UCSD-AML1 (cell line): ENCODE measurements at regions not wholly inside any gene's neighbourhood (a gene's known extent, or its start where the extent isn't known, plus 50 kb on each side); places are given as distances from the start of the nearest gene placed in this dataset.
"Not testable (repeated sequence)": the region's sequence is repeated elsewhere in the genome, so short reads cannot be mapped to it uniquely, and the experiment has no call there.

ENCODE experiments used
- DNase-seq: peaks from one replicate; lab custom pipeline; 2025; ENCODE audit not compliant: unreplicated experiment; lab: John Stamatoyannopoulos, UW

DNA sequence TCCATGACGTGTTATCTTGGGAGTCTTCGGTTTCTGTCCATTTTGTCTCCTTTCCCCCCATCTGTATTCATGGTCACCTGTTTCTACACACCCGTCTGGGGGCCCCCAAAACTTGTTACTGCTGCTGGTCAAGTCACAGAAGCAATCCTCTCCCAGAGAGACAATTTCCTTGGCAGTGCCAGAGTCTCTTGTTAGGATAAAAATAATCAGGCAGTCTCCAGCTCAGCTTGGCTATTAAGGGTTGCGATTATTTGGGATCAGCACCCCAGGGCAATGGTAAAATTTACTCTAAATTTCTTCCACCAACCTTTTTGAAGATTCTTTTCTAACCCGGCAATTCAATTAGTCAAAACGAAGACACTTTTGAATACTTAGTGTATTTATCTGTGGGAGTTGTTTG lies 229.1 kb upstream of the JARID2 start:
- DNase-seq: no peak

DNA sequence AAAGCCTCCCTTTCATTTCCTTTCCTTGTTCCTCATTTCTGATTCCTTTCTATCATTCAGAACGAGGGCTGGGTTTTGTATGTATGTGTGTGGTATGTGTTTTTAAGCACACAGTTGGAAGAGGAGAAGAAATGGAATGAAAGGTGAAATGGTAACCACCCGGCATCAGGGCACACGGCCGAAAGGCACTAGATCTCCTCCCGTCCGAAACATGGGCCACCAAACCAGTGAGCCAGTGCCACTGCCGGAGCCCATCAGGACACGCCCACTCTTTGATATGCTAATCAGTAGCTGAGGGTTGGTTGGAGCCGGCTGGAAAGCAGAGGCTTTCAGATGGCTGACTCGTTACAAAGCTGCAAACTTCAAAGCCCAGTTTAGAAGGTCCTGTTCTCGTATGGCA lies 228.6 kb upstream of the JARID2 start:
- no peak for DNase-seq

DNA sequence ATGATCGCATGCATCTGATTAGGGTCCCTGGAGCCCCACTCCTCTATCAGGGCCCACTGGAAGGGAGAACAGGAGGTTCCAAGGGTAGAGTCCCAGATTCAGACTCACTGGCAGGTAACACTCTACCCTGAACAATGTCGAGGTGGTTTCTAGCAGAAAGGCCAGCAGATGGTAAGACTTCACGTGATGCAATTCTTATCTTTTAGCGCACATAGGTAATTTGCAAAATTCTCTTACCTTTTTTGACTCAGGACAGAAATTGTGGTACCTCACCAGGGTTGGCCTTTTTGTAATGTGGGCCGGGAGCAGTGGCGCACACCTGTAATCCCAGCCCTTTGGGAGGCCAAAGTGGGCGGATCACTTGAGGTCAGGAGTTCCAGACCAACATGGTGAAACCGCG lies 228.1 kb upstream of the JARID2 start:
- no peak for DNase-seq

DNA sequence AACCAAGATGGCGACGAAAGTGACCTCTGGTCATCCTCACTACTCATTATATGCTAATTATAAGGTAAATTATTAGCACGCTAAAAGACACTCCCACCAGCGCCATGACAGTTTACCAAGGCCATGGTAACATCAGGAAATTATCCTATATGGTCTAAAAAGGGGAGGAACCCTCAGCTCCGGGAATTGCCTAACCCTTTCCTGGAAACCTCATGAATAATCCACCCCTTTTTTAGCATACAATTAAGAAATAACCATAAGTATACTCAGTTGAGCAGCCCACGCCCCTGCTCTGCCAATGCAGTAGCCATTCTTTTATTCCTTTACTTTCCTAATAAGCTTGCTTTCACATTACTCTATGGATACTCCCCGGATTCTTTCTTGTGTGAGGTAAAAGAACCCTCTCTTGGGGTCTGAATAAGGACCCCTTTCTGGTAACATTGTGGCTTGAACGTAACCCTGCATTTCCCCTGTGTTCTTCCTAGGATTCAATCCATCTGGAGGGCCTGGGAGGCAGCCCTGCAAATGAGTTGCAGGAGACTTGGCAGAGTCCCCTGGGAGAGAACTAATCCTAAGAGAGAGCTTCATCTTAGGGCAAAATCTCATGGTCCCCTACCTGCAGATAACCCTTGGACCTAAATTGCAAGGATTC lies 225.6 kb upstream of the JARID2 start:
- DNase-seq: no peak

DNA sequence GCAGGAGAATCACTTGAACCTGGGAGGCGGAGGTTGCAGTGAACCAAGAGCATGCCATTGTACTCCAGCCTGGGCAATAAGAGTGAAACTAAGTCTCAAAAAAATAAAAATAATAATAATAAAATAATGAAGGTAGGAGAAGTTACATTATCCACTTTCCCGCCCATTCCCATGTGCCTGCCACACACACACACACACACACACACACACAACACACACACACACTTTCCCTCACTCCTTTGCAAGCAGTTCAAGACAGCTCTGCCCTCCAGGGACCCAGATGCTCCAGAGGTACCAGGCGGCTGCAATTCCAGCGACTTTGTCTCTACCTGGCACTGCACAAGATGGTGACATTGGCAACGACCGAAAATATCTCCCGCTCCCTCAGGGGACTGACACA lies 224.8 kb upstream of the JARID2 start:
- DNase-seq: no peak

DNA sequence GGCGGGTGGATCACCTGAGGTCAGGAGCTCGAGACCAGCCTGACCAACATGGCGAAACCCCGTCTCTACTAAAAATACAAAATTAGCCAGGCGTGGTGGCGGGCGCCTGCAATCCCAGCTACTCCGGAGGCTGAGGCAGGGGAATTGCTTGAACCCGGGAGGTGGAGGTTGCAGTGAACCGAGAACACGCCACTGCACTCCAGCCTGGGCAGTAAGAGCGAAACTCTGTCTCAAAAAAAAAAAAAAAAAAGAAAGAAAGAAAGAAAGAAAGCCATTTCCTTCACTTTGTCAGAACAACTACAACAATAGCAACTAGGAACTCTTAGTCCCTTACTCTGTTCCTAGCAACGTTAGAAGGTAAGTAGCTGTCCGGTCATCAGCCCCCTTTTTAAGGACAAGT lies 222.9 kb upstream of the JARID2 start:
- DNase-seq: not testable (repeated sequence)

DNA sequence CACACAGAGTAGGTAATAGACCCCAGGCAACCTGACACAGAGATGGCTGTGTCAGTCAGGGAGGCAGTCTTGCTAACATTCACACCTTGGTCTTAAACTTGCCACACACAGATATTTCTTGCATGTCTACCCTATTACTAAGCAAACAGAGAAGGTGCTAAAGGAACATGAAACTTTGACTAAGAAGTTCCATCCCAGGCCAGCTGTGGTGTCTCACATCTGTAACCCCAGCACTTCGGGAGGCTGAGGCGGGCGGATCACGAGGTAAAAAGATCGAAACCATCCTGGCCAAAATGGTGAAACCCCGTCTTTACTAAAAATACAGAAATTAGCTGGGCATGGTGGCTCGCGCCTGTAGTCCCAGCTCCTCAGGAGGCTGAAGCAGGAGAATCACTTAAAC lies 222.4 kb upstream of the JARID2 start:
- no peak for DNase-seq

DNA sequence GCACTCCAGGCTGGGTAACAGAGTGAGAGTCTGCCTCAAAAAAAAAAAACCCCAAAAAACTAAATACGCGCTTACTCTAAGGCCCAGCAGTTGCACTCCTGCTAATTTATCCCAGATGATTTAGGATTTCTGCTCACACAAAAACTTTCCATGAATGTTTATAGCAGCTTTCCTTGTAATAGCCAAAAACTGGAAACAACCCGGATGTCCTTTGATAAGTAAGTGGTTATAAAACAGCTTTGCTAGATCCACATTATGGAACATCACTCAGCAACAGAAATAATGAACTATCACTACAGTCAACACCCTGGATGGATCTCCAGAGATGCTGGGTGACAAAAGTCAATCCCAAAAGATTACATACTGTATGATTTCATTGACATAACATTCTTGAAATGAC lies 220.4 kb upstream of the JARID2 start:
- DNase-seq: no peak

DNA sequence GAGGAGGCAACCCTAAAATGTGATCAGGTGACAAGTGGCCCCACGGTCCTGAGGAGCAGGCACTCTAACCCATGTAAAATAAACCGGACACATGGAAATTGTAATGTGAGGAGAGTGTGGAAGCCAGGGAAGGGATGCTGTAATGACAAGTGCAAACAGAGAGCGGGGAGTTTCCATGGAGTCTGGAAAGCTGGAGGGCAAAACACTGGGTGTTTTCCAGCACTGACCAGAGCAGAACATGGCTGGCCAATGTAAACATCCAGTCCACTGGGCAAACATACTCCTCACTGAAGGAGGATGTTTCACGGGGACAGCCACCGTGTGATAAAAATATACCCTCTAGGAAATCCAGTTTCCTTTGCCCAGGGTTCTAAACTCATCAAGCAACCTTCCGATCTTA lies 219.0 kb upstream of the JARID2 start:
- DNase-seq: no peak

DNA sequence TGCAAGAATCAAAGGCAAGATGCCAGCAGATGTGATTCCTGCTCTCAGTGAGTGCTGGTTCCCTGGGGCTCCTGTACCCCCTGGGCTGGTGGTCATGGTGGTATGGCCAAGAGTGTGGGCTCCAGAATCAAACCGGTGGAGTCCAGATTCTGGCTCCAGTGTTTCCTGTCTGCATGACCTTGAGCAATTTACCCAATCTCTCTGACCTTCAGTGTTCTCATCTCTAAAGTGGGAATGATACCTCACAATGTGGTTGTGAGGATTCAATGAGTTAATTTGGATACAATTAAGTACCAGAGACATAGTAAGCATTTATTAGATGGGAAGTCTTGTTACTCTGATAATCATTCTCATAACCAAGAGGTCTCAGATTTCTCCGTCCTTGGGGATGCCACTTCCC lies 218.4 kb upstream of the JARID2 start:
- no peak for DNase-seq

DNA sequence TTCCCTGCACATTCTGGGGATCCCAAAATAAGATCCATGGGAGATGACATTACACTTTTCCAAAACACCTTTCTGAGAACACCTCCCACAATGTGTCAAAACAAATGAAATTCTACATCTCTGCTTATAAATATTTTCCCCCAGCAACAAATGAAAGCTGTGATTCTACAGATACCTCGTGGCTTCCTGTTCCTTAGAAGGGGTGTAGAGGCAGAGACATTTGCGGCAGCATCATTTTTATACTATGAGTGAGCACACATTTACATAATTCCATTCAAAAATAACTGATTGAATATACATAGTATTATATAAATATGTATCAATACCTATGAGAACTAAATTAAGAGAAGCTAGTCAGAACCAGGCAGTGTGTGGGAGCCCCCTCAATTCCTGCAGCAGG lies 213.9 kb upstream of the JARID2 start:
- no peak for DNase-seq

DNA sequence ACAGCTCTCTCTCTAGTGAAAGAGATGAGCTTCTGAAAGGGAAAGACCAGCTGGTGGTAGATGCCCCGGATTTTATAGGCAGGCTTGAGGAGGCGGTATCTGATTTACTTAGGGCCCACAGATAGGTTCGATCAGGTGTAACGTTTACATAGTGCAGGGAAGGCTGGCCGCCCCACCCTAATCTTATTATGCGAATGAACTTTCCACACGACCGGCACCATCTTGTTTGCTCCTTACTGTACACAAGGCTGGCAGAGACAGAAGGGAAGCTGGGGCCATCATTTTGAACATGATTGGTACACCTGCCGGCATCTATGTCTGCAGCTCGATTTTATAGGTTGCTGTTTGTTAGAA lies 212.0 kb upstream of the JARID2 start:
- DNase-seq: no peak

DNA sequence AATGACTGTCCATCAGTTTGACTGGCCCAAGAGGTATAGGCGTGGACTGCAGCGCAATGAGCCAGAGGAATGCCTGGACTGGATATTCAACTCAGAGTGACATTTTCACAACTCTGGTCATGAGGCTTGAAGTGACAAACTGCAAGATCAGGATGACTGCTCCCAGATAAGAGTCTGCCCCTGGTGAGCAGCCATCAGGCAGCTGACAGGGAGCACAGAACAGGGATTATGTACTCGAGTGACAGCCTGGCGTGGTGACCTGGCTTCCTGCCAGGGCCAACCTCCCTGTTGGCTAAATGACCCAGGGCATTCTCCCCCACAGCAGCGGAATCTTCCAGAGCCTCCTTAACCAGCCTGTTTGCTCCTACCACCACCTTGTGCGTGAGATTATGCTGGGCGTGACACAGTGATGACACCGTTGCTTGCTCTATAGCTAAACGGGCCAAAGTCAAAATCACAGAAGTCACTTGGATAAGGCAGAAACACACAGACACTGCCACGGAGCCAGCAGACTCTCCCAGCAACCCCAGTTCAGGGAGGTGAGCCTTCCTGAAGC lies 209.1 kb upstream of the JARID2 start:
- peak; percentile 49 for DNase-seq

DNA sequence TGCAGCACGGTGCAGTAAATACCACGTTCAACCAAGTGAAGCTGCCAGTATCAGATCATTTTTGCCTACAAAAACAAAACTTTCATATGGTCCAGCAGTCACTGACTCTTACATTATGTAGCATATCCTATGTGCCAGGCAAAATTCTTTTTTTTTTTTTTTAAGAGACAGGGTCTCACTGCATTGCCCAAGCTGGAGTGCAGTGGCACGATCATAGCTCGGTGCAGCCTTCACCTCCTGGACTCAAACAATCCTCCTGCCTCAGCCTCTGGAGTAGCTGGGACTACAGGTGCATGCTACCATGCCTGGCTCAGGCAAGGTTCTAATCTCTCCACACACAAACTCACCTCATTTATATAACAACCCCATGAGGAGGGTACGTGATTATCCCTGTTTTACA lies 208.6 kb upstream of the JARID2 start:
- no peak for DNase-seq

DNA sequence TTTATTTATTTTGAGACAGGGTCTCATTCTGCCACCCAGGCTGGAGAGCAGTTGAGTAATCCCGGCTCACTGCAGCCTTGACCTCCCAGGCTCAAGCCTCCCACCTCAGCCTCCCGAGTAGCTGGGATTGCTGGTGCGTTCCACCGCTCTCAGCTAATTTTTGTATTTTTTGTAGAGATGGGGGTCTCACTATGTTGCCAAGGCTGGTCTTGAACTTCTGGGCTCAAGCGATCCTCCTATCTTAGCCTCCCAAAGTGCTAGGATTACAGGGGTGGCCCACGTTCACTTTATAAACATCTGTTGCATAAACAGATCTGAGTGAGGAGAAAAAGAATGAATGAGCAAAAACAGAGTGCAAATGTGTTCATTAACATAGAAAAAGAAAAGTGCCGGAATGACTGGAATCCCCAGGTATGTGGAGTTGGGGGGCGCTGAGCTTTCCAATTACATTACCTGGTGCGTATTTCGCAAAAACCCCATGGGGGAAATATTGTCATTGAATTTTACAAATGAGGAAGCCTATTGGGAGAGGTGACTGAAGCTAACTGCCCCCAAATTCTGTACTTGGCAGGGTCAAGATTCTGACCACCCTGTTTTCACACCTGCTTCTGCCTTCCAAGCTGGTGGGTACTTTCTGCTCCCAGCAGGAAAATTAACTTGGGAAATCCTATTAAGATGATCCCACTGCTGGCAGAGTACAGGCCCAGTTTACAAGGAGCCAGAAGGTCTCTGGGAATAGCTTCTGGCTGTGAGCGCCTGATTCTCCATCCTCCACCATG lies 207.7 kb upstream of the JARID2 start:
- no peak for DNase-seq

DNA sequence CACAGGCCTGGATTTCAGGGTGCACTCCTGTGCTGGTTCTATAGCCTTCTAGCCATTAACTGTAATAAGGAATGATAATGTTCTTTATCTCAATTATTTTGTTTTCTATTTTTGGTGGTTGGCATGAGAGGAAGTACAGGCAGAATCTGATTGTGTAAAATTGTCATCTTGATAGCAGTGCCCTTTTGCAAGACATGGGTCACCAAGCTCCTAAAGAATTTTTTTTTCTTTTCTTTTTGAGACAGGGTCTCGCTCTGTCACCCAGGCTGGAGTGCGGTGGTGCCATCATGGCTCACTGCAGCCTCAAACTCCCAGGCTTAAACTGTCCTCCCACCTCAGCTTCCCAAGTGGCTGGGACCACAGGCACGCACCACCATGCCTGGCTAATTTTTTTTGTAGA lies 206.7 kb upstream of the JARID2 start:
- no peak for DNase-seq

DNA sequence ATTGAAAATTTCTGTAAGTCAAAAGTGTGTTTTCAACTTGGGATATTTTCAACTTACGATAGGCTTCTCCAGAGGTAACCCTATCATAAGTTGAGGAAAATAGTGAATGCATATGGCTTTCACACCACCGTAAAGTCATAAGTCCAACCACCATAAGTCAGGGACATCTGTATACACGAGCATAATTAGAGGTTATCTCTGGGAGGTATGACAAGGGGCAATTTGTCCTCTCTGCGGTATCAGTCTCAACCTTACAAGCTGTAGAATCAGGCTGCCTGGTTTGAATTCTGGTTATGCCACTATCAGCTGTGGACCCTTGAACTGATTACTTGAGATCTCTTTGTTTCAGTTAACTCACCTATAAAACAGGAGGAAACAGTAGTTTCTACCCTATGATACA lies 202.9 kb upstream of the JARID2 start:
- DNase-seq: no peak

DNA sequence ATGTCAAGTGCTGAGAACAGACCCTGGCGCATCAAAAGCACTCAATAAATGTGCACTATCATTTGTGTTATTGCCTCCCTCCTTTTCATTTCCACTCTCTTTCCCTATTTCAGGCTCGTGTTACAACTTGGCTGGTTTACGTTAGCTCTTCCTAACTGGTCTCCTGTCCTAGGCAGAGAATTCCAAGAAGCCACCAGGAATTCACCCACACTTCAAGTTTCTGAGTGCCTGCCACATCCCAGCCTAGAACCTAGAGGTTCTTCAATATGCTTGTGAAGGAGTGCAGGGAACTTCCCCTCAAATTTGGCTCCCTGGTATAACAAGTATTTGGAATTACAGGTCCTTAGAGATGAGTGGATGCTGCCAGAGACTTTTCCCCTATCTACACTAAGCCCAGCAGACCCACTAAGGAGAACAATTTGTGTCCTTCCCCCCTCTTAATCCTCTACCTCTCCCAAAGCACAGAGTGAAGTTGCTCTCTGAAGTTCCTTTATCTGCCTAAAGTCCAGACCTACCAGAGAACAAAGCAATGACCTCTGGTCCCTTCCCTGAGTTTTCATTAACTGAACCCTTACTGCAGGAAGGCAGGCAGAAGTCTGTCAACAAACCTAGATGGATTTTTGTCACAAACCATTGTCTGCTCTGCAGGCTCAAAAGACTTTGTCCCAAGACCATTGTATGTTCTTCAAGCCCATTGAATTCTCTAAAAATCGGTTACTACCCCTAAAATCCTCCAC lies 201.6 kb upstream of the JARID2 start:
- DNase-seq: no peak

DNA sequence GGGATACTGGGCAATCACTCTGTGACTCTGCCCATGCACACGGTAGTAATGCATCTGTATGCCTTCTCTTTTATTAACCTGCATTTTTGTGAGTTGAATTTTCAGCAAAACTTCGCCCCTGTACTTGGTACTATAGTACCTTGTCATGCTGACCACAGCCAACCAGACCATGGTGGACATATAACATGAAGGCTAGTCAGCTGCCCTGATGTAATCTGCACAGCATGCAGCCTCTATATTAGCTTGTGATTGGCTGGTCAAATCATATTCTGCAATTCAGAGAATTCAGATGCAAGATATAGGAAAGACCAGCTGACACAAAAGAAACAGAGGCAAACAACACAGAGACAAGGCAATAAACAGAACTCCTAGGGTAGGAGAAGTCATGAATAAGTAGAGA lies 200.9 kb upstream of the JARID2 start:
- DNase-seq: no peak

DNA sequence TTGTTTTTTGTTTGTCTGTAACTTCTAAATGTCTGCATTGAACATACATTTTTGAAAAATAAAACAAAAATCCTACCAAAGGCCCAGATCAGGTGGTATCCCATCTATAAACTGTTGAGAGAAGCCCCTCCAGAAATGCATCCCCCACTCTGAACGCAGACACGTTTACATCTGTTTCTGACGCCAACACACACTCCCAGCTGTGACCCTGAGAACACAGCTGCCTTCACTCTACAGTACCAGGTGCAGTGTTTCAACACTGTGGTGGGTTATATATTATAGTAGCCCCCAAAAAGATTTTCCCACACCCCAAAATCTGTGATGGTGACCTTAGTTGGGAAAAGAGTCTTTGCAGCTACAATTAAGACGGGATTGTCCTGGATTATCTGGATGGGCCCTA lies 199.1 kb upstream of the JARID2 start:
- no peak for DNase-seq

DNA sequence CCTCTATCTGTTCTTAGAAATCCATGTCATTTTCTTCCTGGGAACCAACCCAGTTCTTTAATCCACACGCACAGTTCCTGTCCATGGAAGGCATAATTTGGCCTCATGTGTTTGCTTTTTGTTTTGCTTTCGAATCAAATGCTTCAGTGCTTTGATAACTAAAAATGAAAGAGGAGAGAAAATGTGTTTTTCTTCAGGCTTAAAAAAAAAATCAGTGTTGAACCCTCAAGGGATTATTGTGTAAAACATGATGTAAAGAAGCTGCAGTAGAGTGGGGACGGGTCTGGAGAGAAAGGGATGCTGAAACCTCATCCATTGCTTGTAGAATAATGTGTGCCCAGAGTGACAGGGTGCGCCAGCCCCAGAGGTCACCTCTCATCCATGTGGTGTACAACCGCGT lies 197.5 kb upstream of the JARID2 start:
- no peak for DNase-seq
